ENCODE measurements at regions not wholly inside any gene's neighbourhood (a gene's known extent, or its start where the extent isn't known, plus 50 kb on each side); places are given as distances from the start of the nearest gene placed in this dataset.

DNA sequence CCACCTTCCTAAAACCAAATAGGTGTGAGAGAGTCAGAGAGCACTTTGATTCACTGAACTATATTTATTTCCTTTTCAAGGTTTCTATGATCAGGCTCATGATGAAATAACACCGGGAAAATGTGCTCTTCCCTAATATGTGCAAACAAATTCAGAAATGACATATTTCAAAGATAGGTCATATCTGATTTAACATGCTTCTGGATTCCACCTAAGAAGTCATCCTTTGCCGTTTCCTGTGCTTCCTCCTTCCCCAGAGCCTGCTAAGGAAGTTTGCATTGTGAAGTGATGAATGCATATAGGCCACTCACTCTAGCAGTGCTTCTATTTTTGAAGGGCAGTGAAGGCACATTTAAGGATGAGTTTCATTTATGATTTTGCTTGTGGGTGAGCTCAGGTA is 327.6 kb downstream of the TDRD15 start:
- FAIRE-seq, result no peak

DNA sequence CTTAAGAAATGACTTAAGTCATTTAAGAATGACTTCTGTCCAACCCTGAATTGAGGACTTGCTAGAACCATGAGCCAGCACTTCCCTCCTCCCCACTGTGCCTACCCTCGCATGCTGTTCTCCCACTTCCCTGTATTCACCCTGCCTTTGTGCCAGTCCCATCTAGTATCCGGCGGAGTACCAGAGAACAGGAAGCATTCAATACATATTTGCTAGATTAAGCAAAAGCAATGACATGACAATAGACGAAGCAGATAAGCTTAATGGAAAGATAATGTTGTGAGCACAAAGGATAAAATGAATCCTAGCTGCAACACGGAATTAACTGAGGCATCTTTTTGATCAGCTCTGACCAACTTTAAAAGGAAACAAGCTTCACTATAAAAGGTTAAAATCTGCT is 328.5 kb downstream of the TDRD15 start:
- no peak for FAIRE-seq

DNA sequence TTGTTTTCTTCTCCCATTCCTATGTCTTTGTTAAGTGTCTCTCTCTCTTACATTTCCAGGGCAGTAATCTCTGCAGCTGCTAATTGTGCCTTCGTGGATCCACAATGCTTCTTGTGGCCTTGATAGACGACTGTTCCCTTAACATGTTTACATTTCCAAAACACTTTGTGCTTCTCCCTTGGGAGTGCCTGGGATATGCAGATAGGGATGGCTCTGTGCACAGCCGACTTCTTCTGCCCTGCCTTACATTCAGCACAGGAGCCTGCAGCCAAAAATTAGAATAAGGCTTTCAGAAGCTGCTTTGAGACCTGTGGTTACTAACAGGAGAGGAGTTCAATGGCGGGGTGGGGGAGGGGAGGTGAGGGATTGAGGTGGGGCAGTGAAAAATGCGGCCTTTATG is 328.9 kb downstream of the TDRD15 start:
- FAIRE-seq, result no peak

DNA sequence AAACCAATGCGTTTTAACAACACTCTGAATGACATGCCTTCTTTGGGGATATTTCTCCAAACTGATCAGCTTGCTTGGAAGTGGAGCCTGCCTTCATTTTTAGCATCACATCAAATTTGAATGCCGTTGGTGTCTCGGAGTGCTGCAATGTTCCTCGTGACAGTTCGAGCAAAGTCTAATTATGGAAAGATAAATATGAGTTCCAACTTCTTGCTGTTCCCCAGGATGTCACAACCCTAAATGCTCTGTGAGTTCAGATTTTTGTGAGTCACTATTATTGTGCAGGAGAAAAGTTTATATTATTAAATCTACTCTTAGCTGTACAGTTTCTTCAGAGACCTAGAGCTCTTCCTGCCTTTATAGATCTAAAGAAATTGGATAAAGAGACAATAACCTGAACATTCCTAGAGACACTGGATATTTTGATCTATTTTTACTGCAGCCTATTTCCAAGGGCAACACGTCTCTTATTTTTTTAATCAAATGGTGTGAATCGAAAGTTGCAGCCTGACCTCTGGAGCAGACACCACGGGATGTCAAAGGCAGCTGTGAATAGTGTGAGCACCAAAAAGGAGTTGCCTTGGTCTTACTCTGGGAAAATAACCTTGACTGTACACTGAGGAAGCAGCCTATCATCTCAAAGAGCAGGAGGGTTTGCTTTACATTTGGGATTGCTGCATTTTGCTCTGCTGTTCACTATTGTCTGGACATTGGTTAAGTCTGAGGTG is 330.1 kb downstream of the TDRD15 start:
- FAIRE-seq, result no peak

DNA sequence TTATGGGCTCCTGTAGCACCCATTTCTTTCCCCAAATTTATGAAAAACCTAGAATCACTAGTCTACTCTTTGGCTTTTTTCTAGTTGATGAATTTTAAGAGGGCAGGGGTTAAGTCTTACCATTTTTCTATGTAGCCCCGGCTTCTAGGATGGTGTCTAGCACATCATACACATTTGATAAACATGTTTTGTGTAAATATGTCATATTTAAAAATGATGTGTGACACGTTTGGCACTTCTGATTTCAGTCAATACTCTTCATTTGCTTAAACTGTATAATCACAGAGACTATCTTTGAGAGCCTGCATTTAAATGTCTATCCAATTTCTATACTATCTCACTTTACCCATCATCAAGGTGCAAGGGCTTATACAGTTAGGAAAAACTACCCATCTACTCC is 331.1 kb downstream of the TDRD15 start:
- no peak for FAIRE-seq

DNA sequence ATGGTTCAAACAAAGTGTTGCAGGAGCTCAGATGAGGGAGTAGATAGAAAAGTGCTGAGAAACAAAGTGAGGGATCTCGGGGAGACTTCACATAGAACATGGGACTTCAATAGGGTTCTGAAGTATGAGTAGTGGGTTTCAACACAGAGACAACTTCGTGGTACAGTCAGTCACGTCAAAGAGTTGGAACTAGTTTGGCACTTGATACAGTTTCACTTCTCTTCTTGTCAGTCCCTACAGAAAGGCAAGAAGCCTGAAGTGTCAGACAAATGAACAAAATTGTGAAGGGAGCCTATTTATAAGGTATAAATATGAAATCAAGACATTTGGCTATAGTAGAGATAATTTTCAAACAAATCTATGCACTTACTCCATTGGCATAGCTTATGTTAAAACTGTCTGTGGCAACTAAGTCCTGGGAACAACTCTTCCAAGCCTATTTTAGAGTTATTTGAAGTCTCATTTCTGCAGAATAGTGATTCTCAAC is 338.0 kb downstream of the TDRD15 start:
- FAIRE-seq, result no peak

DNA sequence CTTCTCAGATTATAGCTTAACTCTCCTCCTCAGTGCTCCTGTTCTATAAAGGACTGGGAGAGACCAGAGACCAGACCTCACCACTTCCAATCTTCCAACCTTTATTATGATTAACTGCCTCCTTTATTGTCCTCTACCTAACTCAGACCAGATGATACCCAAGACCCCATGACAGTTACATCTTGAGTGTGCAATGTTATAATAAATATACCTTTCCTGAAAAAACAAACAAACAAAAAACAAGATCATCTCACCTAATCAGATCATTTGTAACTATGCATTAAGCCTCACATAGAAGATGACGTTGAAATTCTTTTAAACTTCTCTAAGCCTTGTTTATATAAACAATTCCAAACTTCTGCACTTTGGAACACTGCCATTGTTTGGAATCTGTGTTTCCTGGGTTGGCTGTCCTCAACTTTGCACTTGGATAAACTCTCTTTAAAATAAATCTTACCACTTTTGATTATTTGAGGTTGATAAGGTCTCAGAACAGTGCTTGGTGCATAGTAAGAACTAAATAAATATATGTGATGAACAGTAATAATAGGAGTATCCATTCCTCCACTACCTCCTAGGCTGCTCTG is 342.7 kb downstream of the TDRD15 start:
- no peak for FAIRE-seq

DNA sequence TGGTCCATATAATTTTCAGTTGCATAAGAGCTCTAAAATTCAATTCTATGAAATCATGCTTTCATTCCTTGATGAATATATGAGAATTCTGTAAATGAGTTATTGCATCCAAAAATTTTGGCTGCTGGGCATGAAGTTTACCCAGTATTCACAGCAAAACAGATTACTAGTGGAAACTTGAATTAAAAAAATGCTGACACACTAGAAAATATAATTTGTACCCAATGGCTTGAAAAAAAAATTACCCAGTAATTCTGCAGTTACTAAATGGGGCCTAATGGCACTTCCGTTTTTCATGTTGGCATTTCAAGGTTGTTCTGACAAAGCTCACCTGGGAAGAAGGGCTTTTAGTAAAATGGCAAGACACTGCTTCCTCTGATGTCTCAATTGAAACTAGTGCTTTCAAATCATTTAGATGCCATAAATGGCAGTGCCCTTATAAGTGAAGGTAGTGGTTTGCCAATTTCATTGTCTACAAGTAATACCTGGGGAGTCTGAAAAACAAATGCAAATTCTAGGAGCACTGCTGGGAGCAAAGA is 343.6 kb downstream of the TDRD15 start:
- FAIRE-seq, result no peak

DNA sequence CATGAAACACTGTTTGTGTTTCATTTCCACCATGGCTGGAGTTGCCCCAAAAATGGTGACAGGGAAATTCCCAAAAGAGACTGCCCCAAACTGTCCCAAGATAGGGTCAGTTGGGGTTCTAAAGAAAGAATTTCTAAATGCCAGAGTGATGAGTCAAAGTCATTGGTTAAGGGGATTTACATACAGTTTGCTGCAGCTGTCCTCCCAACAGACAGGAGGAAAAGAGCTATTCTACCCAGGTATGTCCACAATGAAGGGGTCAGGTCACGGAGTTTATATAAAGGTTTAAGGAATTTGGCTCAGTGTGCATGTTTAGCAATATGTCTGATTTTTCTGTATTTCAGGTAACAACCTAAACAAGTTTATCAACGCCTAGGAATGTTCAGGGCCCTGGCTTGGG is 344.1 kb downstream of the TDRD15 start:
- FAIRE-seq, result no peak

DNA sequence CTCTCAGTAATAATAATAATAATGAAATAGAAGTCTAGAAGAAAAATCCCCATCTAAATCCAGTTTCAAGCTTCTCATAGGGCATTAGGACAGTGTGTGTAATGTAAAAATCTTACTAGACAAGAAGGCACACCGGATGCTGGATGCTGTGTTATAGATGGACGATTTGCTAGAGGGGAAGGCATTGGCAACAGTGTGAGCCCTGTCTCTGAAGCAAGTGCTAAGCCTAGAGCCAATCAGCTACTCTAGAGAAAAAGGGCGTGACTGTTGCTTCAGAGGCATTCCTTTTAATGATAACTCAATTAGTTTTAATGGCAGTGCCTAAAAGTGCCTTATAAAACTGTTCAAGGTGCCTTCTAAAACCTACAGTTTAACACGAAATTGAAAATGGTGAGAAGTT is 344.9 kb downstream of the TDRD15 start:
- FAIRE-seq, result no peak

DNA sequence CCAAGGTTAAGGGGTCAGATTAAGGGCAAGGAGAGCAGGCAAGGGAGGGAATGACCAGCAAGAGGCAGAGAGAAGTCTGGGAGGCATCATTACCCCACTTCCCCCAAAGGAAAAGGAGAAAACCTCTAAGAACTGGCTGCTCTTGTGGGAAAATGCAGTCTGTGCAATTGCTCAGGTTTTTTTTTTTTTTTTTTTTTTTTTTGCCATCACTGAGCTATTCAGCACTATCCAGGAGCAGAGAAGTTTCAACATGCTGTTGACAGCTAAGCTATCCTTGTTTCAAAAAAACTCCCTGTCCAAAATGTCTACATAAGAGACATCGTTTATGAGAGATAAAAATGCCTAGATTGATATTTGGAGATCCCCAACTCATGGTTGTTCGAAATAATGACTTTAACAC is 345.4 kb downstream of the TDRD15 start:
- no peak for FAIRE-seq

DNA sequence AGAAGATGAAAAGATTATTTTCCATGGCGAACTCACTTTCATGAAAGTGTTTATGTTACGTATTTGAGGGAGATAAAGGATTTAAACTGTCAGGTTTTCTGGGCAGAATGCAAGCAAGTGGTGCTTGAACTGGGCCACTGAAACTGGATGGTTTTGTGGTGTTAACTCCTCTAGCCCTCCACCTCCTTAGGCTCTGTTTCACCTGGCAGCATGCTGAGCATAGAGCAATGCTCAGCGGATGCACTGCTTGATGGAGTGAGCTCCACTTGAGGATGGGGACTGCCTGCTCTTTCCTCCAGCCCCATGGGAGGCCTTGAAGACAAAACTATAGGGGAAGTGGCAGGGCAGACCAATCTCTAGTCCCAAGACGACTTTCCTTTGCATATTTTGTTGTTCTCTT is 345.8 kb downstream of the TDRD15 start:
- FAIRE-seq, result no peak

DNA sequence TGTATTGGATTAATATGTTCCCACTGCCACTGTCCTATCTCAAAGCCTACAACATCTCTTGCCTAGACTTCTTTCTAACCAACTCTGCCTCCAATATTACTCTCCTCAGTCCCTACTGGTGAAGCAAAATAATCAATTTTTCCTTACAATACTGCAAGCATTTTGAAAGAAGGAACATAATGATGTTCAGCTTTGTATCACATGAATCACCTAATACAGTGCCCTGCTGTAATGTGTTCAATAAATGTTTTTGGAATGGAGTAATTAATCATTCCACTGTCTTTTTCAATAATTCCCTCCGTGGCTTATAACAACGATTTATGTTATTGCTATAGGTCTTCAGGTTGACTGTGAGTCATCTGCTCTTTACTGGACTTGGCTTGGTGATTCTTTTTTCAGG is 356.4 kb downstream of the TDRD15 start:
- FAIRE-seq, result no peak

DNA sequence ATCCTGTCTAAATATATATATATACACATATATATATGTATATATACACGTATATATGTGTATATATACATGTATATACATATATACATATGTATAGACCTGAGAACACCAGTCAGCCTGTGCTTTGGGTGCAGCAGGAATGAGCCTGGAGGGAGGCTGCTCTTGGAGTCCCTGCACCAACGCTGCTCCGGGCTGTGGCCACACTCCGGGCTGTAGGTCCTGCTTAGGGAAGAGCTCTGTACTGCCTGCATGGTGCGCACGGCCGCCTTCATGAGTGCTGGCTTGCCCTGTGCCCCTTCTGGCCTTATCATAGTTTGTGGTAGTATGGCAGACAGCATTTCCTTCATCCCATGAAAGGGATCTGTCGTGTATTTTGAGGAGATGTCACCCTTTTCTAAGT is 360.9 kb downstream of the TDRD15 start:
- FAIRE-seq, result no peak

DNA sequence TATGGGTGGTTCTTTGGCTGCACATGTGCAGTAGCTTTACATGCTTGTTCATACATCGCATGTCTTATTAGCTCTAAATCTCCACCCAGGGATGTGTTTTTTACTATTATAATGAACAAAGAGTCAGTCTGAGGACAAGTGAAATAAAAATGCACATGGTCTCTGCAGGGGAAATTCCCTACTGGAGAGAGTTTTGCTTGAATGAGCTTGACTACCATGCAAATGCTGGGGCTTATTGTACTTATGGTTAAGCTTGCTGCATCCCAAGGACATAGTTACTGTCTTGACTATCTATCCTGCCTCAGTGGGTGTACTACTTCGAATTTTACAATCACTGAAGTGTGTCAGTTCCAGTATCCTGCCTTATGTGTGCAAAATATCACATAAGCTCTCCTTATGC is 362.7 kb downstream of the TDRD15 start:
- FAIRE-seq, result no peak

DNA sequence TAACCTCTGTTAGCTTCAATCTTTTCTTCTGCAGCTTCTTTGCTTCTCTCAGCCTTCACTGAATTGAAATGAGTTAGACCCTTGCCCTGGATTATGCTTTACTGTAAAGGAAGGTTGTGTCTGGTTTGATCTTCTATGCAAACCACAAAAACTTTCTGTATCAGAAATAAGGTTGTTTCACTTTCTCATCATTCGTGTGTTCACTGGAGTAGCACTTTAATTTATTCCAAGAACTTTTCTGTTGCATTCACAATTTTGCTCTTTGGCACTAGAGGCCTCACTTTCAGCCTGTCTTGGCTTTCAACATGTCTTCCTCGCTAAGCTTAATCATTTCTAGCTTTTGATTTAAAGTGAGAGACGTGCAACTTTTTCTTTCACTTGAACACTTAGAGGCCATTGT is 365.3 kb downstream of the TDRD15 start:
- FAIRE-seq, result no peak

DNA sequence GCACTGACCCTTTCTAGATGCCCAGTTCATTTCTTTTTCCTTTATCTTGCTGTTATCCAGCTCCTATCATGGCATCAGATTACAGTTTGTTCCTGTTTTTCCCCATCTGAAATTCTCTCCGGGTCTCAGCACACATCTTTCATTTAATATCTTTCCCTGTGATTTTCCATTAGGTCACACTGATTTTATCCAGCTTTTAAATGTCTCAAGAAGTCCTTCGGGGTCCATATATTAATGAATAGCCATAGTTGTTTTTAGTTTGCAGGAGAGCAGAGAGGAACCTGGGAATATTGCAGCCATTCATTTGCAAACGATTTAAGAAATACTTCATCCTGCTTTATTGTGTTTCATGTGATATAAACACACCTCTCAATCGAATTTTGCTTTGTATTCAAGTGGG is 374.2 kb downstream of the TDRD15 start:
- FAIRE-seq, result no peak

DNA sequence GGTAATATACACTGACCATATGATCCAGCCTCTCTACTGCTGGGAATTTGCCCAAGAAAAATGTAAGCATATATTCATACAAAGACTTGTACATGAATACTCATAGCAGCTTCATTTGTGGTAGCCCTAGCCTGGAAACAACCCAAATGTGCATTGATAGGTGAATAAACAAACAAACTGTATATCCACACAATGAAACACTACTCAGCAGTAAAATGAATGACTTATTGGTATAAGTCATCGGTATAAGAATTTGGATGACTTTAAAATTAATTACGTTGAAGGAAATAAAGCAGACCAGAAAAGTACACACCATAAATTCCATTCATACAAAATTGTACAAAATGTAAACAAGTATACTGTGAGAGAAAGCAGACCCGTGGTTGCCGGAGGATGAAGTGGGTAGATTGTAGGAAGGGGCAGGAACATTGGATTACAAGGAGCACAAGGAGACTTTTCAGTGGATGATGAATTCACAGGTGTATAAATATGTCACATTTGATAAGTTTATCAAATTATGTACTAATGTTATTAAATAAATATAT is 376.7 kb downstream of the TDRD15 start:
- no peak for FAIRE-seq

DNA sequence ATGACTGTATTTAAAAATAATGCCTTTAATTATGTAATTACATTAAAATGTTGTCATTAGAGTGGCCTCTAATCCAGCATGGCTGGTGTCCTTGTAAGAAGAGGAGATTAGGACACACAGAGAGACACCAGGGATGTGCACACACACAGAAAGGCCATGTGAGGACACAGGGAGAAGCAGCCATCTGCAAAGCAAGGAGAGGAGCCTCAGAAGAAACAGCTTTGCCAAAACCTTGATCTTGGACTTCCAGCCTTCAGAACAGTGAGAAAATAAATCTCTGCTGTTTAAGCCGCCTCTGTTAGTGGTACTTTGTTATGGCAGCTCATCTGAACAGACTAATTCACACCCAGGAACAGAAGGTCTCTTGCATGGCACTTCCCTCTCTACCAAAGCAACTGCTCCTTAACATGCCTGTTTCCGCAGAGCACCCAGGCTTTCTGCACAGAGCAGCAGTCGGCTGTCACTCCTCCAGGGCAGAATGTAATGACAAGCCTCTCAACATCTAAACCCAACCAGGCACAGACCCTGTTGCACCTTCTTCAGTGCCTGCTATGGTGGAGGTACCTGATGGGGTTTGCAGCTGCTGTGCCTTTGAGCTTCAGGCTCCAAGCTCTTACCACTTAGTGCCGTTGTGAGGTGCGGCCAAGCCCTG is 377.7 kb downstream of the TDRD15 start:
- FAIRE-seq, result no peak

DNA sequence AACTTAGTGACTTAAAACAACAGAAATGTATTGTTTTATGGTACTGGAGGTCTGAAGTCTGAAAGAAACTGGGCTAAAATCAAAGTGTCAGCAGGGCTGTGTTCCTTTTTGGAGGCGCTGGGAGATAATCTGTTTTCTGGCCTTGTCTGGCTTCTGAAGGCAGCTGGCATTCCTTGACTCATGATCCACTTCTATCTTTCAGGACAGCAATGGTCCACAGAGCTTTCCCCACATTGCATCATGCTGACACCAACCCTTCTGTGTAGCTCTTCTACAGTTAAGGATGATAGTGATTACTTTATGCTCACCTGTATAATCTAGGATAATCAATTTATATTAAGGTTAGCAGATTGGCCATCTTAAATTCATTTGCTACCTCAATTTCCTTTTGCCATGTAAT is 392.1 kb downstream of the TDRD15 start:
- no peak for FAIRE-seq

DNA sequence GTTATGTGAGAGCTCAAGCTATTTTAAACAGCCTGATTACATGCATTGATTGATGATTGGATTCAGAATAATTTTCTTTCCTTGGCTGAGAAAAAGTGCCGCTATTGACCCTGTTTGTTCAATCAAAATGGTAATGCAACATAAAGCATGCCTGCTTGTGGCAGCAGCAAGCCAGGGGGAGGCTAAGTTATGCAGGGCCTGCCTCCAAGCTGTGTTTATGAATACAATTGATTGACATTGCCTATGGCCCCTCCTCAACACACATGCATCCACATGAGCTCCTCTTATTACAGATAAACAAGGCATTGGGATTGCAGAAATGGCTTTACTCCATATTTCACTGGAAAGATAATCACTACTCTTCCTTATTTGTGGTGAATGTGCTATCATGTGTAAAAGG is 395.6 kb downstream of the TDRD15 start:
- FAIRE-seq, result no peak

DNA sequence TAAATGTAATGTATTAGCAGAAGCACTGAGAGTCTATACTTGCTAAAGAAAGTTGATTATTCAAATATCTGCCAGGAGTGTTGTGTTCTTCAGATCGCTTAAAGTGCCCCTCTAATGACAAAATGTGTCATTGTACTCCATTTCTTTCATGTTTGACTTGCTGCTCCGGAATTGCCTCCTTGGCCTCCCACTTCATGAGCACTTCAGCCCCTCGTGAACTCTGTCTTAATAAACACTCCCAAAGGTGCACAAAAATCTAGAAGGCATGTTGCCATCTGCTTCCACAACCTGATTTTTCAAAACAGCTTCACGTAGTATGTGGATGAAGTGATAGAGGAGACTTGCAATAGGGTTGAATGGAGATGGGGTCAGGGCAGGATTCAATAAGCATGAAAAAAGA is 396.1 kb downstream of the TDRD15 start:
- no peak for FAIRE-seq

DNA sequence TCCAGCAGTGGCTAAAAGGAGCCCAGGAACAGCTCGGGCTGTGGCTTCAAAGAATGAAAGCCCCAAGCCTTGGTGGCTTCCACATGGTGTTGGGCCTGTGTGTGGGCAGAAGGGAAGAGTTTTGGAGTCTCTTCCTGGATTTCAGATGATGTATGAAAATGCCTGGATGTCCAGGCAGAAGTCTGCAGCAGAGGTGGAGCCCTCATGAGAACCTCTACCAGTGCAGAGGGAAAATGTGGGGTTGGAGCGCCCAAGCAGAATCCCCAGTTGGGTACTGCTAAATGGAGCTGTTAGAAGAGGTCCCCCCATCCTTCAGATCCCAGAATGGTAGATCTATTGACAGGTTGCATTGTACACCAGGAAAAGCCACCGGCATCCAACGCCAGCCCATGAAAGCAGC is 412.1 kb downstream of the TDRD15 start:
- no peak for FAIRE-seq

DNA sequence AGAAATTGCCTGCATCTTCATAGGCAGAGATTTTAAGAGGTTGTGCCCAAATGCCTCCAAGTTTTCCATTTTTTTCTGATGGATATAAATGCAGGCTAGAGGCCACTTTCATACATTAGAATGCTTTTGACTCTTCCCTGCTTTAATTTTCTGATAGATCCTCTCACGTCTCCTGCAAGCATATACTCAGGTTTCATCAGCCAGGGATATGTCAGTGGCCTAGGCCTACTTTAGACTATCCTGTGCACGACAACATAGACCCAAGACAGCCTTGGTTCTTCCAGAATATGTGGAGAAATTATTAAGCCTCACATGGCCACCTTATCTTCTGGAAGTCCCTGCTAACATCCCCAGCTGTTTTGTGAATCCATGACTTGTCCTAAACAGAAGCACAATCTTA is 415.9 kb downstream of the TDRD15 start:
- FAIRE-seq, result no peak
